Tibial nerve (tissue), 4 donors: ENCODE measurements at regions not wholly inside any gene's neighbourhood (a gene's known extent, or its start where the extent isn't known, plus 50 kb on each side); places are given as distances from the start of the nearest gene placed in this dataset.

Source experiments
- EP300 ChIP-seq, 2 donors: sonication (generic); formaldehyde crosslinking; IDR thresholded peaks; one replicate each; pipeline ENCODE4 v1.6.1; 2017; ENCODE audit warnings: antibody characterized with exemption in 2 of 2, mild to moderate bottlenecking in 1 of 2
- TF ChIP-seq, protein P1 (sequence below), 5 experiments: fragments of 200-600 bp in 3 of 5; fragments of 450-650 bp in 2 of 5; sonication (generic) in 3 of 5; IDR thresholded peaks; one replicate each; pipeline ENCODE4 v1.5.1; 2016 to 2019; ENCODE audit warnings: antibody characterized with exemption in 5 of 5, mild to moderate bottlenecking in 3 of 5, moderate library complexity in 2 of 5

DNA sequence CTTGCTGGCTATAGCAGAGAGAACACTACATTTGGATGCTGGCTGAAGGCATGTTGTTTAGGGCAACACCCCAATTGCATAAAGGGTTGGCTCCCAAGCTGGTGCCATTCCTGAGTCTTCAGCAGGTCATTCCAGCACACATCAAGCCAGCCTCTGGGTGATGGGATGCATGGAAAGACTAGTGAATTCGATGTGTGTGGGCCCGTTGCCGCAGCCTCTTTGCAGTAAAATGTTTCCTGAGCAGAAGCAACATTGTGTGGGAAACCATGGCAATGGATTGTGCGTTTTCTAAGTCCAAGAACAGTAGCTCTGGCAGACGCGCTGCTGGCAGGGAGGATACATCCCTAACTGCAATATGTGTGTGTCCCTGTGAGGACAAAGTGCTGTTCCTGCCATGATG lies 142.4 kb upstream of the SLC24A3 start:
- TF ChIP-seq, protein P1, sequence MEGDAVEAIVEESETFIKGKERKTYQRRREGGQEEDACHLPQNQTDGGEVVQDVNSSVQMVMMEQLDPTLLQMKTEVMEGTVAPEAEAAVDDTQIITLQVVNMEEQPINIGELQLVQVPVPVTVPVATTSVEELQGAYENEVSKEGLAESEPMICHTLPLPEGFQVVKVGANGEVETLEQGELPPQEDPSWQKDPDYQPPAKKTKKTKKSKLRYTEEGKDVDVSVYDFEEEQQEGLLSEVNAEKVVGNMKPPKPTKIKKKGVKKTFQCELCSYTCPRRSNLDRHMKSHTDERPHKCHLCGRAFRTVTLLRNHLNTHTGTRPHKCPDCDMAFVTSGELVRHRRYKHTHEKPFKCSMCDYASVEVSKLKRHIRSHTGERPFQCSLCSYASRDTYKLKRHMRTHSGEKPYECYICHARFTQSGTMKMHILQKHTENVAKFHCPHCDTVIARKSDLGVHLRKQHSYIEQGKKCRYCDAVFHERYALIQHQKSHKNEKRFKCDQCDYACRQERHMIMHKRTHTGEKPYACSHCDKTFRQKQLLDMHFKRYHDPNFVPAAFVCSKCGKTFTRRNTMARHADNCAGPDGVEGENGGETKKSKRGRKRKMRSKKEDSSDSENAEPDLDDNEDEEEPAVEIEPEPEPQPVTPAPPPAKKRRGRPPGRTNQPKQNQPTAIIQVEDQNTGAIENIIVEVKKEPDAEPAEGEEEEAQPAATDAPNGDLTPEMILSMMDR (IDR thresholded peaks at IDR 0.05): no peak
- TF ChIP-seq EP300 (IDR thresholded peaks at IDR 0.05): no peak
